ENCODE measurements at regions not wholly inside any gene's neighbourhood (a gene's known extent, or its start where the extent isn't known, plus 50 kb on each side); places are given as distances from the start of the nearest gene placed in this dataset.
"Not testable (repeated sequence)": the region's sequence is repeated elsewhere in the genome, so short reads cannot be mapped to it uniquely, and the experiment has no call there.

GRCh38 chr10:23918090-23918723 is 290.7 kb upstream of the KIAA1217 start:
- Histone ChIP-seq H3K4me3 (ENCODE audit: low read length) (no peak overlapping the region), H2AFZ (ENCODE audit: low read depth, low read length) (no peak overlapping the region), H3K4me1 (ENCODE audit: insufficient read depth, low read length) (no peaks in the 10 kb centered on the region), H3K9me3 (ENCODE audit: low read length) (no peaks in the 10 kb centered on the region), H3K36me3 (ENCODE audit: insufficient read depth, low read length) (no peaks in the 10 kb centered on the region), H3K27me3 (ENCODE audit: insufficient read depth, low read length) (no peaks in the 10 kb centered on the region)

GRCh38 chr10:23918839-23919238 is 290.1 kb upstream of the KIAA1217 start:
- Histone ChIP-seq H3K27me3 (ENCODE audit: insufficient read depth, low read length) (no peaks in the 10 kb centered on the region), H3K9me3 (ENCODE audit: low read length) (no peaks in the 10 kb centered on the region), H3K4me3 (ENCODE audit: low read length) (no peak overlapping the region), H3K36me3 (ENCODE audit: insufficient read depth, low read length) (no peaks in the 10 kb centered on the region), H3K4me1 (ENCODE audit: insufficient read depth, low read length) (no peaks in the 10 kb centered on the region), H2AFZ (ENCODE audit: low read depth, low read length) (no peak overlapping the region)

- no peak overlapping the region for H2AFZ ChIP-seq (ENCODE audit: low read depth, low read length)
- H3K4me1 ChIP-seq (ENCODE audit: insufficient read depth, low read length): no peaks in the 10 kb centered on the region
- H3K27me3 ChIP-seq (ENCODE audit: insufficient read depth, low read length): no peaks in the 10 kb centered on the region
- H3K36me3 ChIP-seq (ENCODE audit: insufficient read depth, low read length): no peaks in the 10 kb centered on the region
- no peak overlapping the region for H3K4me3 ChIP-seq (ENCODE audit: low read length)
- H3K9me3 ChIP-seq (ENCODE audit: low read length): no peaks in the 10 kb centered on the region
Measured at GRCh38 chr10:23927576-23928325, 281.2 kb upstream of the KIAA1217 start.

- H3K4me3 ChIP-seq (ENCODE audit: low read length); H3K4me1 ChIP-seq (ENCODE audit: insufficient read depth, low read length); H3K27me3 ChIP-seq (ENCODE audit: insufficient read depth, low read length); H2AFZ ChIP-seq (ENCODE audit: low read depth, low read length); H3K36me3 ChIP-seq (ENCODE audit: insufficient read depth, low read length); H3K9me3 ChIP-seq (ENCODE audit: low read length): not testable (repeated sequence)
Measured at GRCh38 chr10:23934023-23934422, 274.9 kb upstream of the KIAA1217 start.

- H3K4me1 ChIP-seq (ENCODE audit: insufficient read depth, low read length): no peaks in the 10 kb centered on the region
- no peaks in the 10 kb centered on the region for H3K27me3 ChIP-seq (ENCODE audit: insufficient read depth, low read length)
- H2AFZ ChIP-seq (ENCODE audit: low read depth, low read length): no peak overlapping the region
- no peaks in the 10 kb centered on the region for H3K36me3 ChIP-seq (ENCODE audit: insufficient read depth, low read length)
- H3K9me3 ChIP-seq (ENCODE audit: low read length): no peaks in the 10 kb centered on the region
- H3K4me3 ChIP-seq (ENCODE audit: low read length): no peak overlapping the region
Measured at GRCh38 chr10:23945845-23946244, 263.1 kb upstream of the KIAA1217 start.

- no peaks in the 10 kb centered on the region for H3K36me3 ChIP-seq (ENCODE audit: insufficient read depth, low read length)
- H2AFZ ChIP-seq (ENCODE audit: low read depth, low read length): no peak overlapping the region
- H3K4me3 ChIP-seq (ENCODE audit: low read length): no peak overlapping the region
- H3K27me3 ChIP-seq (ENCODE audit: insufficient read depth, low read length): no peaks in the 10 kb centered on the region
- no peaks in the 10 kb centered on the region for H3K9me3 ChIP-seq (ENCODE audit: low read length)
- H3K4me1 ChIP-seq (ENCODE audit: insufficient read depth, low read length): no peaks in the 10 kb centered on the region
Measured at GRCh38 chr10:23951841-23952240, 257.1 kb upstream of the KIAA1217 start.

GRCh38 chr10:23955456-23956225 is 253.3 kb upstream of the KIAA1217 start:
- no peaks in the 10 kb centered on the region for H3K27me3 ChIP-seq (ENCODE audit: insufficient read depth, low read length)
- H3K4me1 ChIP-seq (ENCODE audit: insufficient read depth, low read length): no peaks in the 10 kb centered on the region
- H3K4me3 ChIP-seq (ENCODE audit: low read length): no peak overlapping the region
- no peaks in the 10 kb centered on the region for H3K36me3 ChIP-seq (ENCODE audit: insufficient read depth, low read length)
- H2AFZ ChIP-seq (ENCODE audit: low read depth, low read length): no peak overlapping the region
- H3K9me3 ChIP-seq (ENCODE audit: low read length): no peaks in the 10 kb centered on the region

- Histone ChIP-seq H3K36me3 (ENCODE audit: insufficient read depth, low read length) (no peaks in the 10 kb centered on the region), H3K4me3 (ENCODE audit: low read length) (no peak overlapping the region), H3K4me1 (ENCODE audit: insufficient read depth, low read length) (no peaks in the 10 kb centered on the region), H2AFZ (ENCODE audit: low read depth, low read length) (no peak overlapping the region), H3K27me3 (ENCODE audit: insufficient read depth, low read length) (no peaks in the 10 kb centered on the region), H3K9me3 (ENCODE audit: low read length) (no peaks in the 10 kb centered on the region)
Measured at GRCh38 chr10:23965123-23965522, 243.8 kb upstream of the KIAA1217 start.

- H3K4me3 ChIP-seq (ENCODE audit: low read length): no peak overlapping the region
- no peaks in the 10 kb centered on the region for H3K4me1 ChIP-seq (ENCODE audit: insufficient read depth, low read length)
- H3K27me3 ChIP-seq (ENCODE audit: insufficient read depth, low read length): no peaks in the 10 kb centered on the region
- no peaks in the 10 kb centered on the region for H3K36me3 ChIP-seq (ENCODE audit: insufficient read depth, low read length)
- no peaks in the 10 kb centered on the region for H3K9me3 ChIP-seq (ENCODE audit: low read length)
- no peak overlapping the region for H2AFZ ChIP-seq (ENCODE audit: low read depth, low read length)
Measured at GRCh38 chr10:23965880-23966279, 243.1 kb upstream of the KIAA1217 start.

- Histone ChIP-seq H3K4me1 (ENCODE audit: insufficient read depth, low read length) (no peaks in the 10 kb centered on the region), H3K36me3 (ENCODE audit: insufficient read depth, low read length) (no peaks in the 10 kb centered on the region), H3K4me3 (ENCODE audit: low read length) (no peak overlapping the region), H2AFZ (ENCODE audit: low read depth, low read length) (no peak overlapping the region), H3K27me3 (ENCODE audit: insufficient read depth, low read length) (no peaks in the 10 kb centered on the region), H3K9me3 (ENCODE audit: low read length) (no peaks in the 10 kb centered on the region)
Measured at GRCh38 chr10:23966504-23967051, 242.4 kb upstream of the KIAA1217 start.

- H3K9me3 ChIP-seq (ENCODE audit: low read length): no peaks in the 10 kb centered on the region
- H3K27me3 ChIP-seq (ENCODE audit: insufficient read depth, low read length): no peaks in the 10 kb centered on the region
- no peaks in the 10 kb centered on the region for H3K36me3 ChIP-seq (ENCODE audit: insufficient read depth, low read length)
- H3K4me3 ChIP-seq (ENCODE audit: low read length): no peak overlapping the region
- no peaks in the 10 kb centered on the region for H3K4me1 ChIP-seq (ENCODE audit: insufficient read depth, low read length)
- no peak overlapping the region for H2AFZ ChIP-seq (ENCODE audit: low read depth, low read length)
Measured at GRCh38 chr10:23968301-23968700, 240.6 kb upstream of the KIAA1217 start.

- no peaks in the 10 kb centered on the region for H3K9me3 ChIP-seq (ENCODE audit: low read length)
- H3K4me3 ChIP-seq (ENCODE audit: low read length): no peak overlapping the region
- no peaks in the 10 kb centered on the region for H3K27me3 ChIP-seq (ENCODE audit: insufficient read depth, low read length)
- H3K4me1 ChIP-seq (ENCODE audit: insufficient read depth, low read length): peaks cover 8% of the 10 kb centered on the region
- H3K36me3 ChIP-seq (ENCODE audit: insufficient read depth, low read length): no peaks in the 10 kb centered on the region
- H2AFZ ChIP-seq (ENCODE audit: low read depth, low read length): no peak overlapping the region
Measured at GRCh38 chr10:23974746-23975272, 234.1 kb upstream of the KIAA1217 start.

GRCh38 chr10:23975431-23975830 is 233.5 kb upstream of the KIAA1217 start:
- Histone ChIP-seq H3K27me3 (ENCODE audit: insufficient read depth, low read length) (no peaks in the 10 kb centered on the region), H3K9me3 (ENCODE audit: low read length) (no peaks in the 10 kb centered on the region), H3K4me1 (ENCODE audit: insufficient read depth, low read length) (peaks cover 8% of the 10 kb centered on the region), H2AFZ (ENCODE audit: low read depth, low read length) (no peak overlapping the region), H3K4me3 (ENCODE audit: low read length) (no peak overlapping the region), H3K36me3 (ENCODE audit: insufficient read depth, low read length) (no peaks in the 10 kb centered on the region)
